ENCODE measurements at regions not wholly inside any gene's neighbourhood (a gene's known extent, or its start where the extent isn't known, plus 50 kb on each side); places are given as distances from the start of the nearest gene placed in this dataset.

DNA sequence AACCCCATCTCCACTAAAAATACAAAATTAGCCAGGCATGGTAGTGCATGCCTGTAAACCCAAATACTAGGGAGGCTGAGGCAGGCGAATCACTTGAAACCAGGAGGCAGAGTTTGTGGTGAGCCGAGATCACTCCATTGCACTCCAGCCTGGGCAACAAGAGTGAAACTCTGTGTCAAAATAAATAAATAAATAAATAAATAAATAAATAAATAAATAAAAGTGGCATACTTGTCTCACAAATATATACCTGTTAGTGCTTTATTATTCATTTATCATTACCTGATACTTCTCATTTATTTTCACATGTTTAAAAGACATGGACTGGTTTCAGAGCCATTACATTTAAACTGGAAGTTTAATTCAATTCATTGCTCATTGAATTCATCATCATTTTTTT lies 491.4 kb upstream of the CDH7 start:
- BruUV-seq (replicated peaks), result no TSS peak
- DNase-seq (ENCODE audit: low spot score), result no peak
- no peak overlapping the region for H3K4me3 ChIP-seq (ENCODE audit: low read depth, low read length, poor library complexity, severe bottlenecking)
- no peaks in the 10 kb centered on the region for H3K4me1 ChIP-seq (ENCODE audit: insufficient read depth, low read length, poor library complexity, severe bottlenecking)
- no peaks in the 10 kb centered on the region for H3K36me3 ChIP-seq (ENCODE audit: insufficient read depth, low read length)
- H2AFZ ChIP-seq (ENCODE audit: low read length), result no peak overlapping the region
- ChIA-PET POLR2A (no interaction called here), CTCF (ENCODE audit: unreplicated experiment) (no interaction called here)
- H3K9me2 ChIP-seq (ENCODE audit: insufficient read depth, low read length), result no peaks in the 10 kb centered on the region
- no peaks in the 10 kb centered on the region for H3K9me3 ChIP-seq (ENCODE audit: low read length)
- no peak overlapping the region for H3K27ac ChIP-seq (ENCODE audit: low read depth, low read length, poor library complexity, severe bottlenecking)
- no peak for TF ChIP-seq EZH2phosphoT487 (IDR thresholded peaks at IDR 0.05; ENCODE audit: borderline replicate concordance, low read depth, low read length)
- TF ChIP-seq, protein P1, sequence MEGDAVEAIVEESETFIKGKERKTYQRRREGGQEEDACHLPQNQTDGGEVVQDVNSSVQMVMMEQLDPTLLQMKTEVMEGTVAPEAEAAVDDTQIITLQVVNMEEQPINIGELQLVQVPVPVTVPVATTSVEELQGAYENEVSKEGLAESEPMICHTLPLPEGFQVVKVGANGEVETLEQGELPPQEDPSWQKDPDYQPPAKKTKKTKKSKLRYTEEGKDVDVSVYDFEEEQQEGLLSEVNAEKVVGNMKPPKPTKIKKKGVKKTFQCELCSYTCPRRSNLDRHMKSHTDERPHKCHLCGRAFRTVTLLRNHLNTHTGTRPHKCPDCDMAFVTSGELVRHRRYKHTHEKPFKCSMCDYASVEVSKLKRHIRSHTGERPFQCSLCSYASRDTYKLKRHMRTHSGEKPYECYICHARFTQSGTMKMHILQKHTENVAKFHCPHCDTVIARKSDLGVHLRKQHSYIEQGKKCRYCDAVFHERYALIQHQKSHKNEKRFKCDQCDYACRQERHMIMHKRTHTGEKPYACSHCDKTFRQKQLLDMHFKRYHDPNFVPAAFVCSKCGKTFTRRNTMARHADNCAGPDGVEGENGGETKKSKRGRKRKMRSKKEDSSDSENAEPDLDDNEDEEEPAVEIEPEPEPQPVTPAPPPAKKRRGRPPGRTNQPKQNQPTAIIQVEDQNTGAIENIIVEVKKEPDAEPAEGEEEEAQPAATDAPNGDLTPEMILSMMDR (conservative IDR thresholded peaks at IDR 0.05; ENCODE audit: low read length), result no peak
- no peak overlapping the region for H3K4me2 ChIP-seq (ENCODE audit: low read length)
- H4K20me1 ChIP-seq (ENCODE audit: insufficient read depth, low read length), result no peaks in the 10 kb centered on the region
- intact Hi-C loops (cut with micrococcal nuclease; ENCODE audit: unreplicated experiment), result no loop called here
- no peaks in the 10 kb centered on the region for H3K79me2 ChIP-seq (ENCODE audit: insufficient read depth, low read depth, low read length)

DNA sequence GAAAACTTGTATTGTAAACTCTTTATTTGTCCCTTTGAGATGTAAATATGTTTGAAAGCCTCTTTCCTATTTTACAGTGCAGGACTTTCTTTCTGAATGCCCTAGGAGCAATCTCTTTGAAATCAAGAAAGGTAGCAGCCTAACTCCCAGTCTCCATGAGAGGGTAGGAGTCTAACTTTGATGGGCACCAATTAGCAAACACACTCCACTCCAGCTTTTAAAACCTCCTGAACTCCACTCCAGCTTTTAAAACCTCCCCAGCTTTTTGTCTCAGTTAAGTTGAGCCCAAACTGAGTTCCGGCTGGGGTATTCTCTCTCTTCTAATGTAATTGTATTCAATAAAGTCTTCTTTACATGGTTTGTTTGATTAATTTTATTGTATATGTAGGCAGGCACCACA lies 493.7 kb upstream of the CDH7 start:
- DNase-seq (ENCODE audit: low spot score), result no peak
- Histone ChIP-seq H3K36me3 (ENCODE audit: insufficient read depth, low read length) (no peaks in the 10 kb centered on the region), H3K4me3 (ENCODE audit: low read depth, low read length, poor library complexity, severe bottlenecking) (no peak overlapping the region), H2AFZ (ENCODE audit: low read length) (no peak overlapping the region), H3K9me2 (ENCODE audit: insufficient read depth, low read length) (no peaks in the 10 kb centered on the region), H3K9me3 (ENCODE audit: low read length) (no peaks in the 10 kb centered on the region), H3K27ac (ENCODE audit: low read depth, low read length, poor library complexity, severe bottlenecking) (no peak overlapping the region), H3K79me2 (ENCODE audit: insufficient read depth, low read depth, low read length) (no peaks in the 10 kb centered on the region), H4K20me1 (ENCODE audit: insufficient read depth, low read length) (no peaks in the 10 kb centered on the region), H3K4me2 (ENCODE audit: low read length) (no peak overlapping the region), H3K4me1 (ENCODE audit: insufficient read depth, low read length, poor library complexity, severe bottlenecking) (no peaks in the 10 kb centered on the region)
- POLR2A ChIA-PET, result no interaction called here
- intact Hi-C loops (cut with micrococcal nuclease; ENCODE audit: unreplicated experiment), result no loop called here
- no TSS peak for BruUV-seq (replicated peaks)
- CTCF ChIA-PET (ENCODE audit: unreplicated experiment), result no interaction called here
- no peak for TF ChIP-seq EZH2phosphoT487 (IDR thresholded peaks at IDR 0.05; ENCODE audit: borderline replicate concordance, low read depth, low read length)
- TF ChIP-seq, protein P1 (conservative IDR thresholded peaks at IDR 0.05; ENCODE audit: low read length), result no peak

DNA sequence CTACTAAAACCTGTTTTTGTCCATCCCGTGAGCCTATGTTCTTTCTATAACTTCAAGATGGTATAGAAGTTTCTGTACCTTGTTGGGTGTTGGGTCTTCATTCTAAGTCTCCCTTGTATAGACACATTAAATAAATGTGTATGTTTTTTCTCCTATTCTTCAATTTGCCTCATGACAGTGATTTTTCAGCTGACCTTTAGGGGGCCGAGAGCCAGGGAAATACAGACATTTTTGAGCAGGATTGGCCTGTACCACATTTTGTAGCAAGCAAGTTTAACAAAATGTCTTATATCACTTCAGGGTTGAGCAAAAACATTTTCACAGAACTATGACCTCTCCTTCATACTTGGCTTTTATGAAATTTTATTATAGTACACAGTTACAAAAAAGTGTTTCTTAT lies 495.4 kb upstream of the CDH7 start:
- BruUV-seq (replicated peaks), result no TSS peak
- Histone ChIP-seq H3K4me1 (ENCODE audit: insufficient read depth, low read length, poor library complexity, severe bottlenecking) (no peaks in the 10 kb centered on the region), H3K9me2 (ENCODE audit: insufficient read depth, low read length) (no peaks in the 10 kb centered on the region), H3K36me3 (ENCODE audit: insufficient read depth, low read length) (no peaks in the 10 kb centered on the region), H3K79me2 (ENCODE audit: insufficient read depth, low read depth, low read length) (no peaks in the 10 kb centered on the region), H3K4me2 (ENCODE audit: low read length) (no peak overlapping the region), H3K9me3 (ENCODE audit: low read length) (no peaks in the 10 kb centered on the region), H2AFZ (ENCODE audit: low read length) (no peak overlapping the region), H4K20me1 (ENCODE audit: insufficient read depth, low read length) (no peaks in the 10 kb centered on the region), H3K4me3 (ENCODE audit: low read depth, low read length, poor library complexity, severe bottlenecking) (no peak overlapping the region), H3K27ac (ENCODE audit: low read depth, low read length, poor library complexity, severe bottlenecking) (no peak overlapping the region)
- intact Hi-C loops (cut with micrococcal nuclease; ENCODE audit: unreplicated experiment), result no loop called here
- POLR2A ChIA-PET, result no interaction called here
- DNase-seq (ENCODE audit: low spot score), result no peak
- TF ChIP-seq, protein P1 (conservative IDR thresholded peaks at IDR 0.05; ENCODE audit: low read length), result no peak
- TF ChIP-seq EZH2phosphoT487 (IDR thresholded peaks at IDR 0.05; ENCODE audit: borderline replicate concordance, low read depth, low read length), result no peak
- CTCF ChIA-PET (ENCODE audit: unreplicated experiment), result no interaction called here
